ENCODE measurements at regions not wholly inside any gene's neighbourhood (a gene's known extent, or its start where the extent isn't known, plus 50 kb on each side); places are given as distances from the start of the nearest gene placed in this dataset.
"Not testable (repeated sequence)": the region's sequence is repeated elsewhere in the genome, so short reads cannot be mapped to it uniquely, and the experiment has no call there.

DNA sequence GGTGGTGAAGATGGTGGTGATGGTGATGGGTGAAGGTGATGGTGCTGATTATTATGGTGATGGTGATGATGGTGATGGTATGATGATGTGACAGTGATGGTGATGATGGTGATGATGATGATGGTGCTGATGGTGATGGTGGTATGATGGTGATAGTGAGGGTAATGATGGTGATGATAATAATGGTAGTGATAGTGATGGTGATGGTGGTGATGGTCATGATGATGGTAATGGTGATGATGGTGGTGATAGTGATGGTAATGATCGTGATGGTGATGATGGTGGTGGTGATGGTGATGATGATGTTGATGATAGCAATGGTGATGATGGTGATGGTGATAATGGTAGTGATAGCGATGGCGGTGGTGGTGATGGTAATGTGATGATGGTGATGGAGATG is 197.9 kb upstream of the ALG10B start:
- no peak overlapping the region for H3K4me3 ChIP-seq (replicated peaks; ENCODE audit: insufficient read depth, low read length)
- H3K27me3 ChIP-seq (ENCODE audit: insufficient read depth, poor library complexity, severe bottlenecking): no peaks in the 10 kb centered on the region
- no peak overlapping the region for H3K27ac ChIP-seq (replicated peaks)
- DNase-seq (ENCODE audit: low read depth in 1 of 2, low spot score in 1 of 2): no peak
- TF ChIP-seq, protein P1, sequence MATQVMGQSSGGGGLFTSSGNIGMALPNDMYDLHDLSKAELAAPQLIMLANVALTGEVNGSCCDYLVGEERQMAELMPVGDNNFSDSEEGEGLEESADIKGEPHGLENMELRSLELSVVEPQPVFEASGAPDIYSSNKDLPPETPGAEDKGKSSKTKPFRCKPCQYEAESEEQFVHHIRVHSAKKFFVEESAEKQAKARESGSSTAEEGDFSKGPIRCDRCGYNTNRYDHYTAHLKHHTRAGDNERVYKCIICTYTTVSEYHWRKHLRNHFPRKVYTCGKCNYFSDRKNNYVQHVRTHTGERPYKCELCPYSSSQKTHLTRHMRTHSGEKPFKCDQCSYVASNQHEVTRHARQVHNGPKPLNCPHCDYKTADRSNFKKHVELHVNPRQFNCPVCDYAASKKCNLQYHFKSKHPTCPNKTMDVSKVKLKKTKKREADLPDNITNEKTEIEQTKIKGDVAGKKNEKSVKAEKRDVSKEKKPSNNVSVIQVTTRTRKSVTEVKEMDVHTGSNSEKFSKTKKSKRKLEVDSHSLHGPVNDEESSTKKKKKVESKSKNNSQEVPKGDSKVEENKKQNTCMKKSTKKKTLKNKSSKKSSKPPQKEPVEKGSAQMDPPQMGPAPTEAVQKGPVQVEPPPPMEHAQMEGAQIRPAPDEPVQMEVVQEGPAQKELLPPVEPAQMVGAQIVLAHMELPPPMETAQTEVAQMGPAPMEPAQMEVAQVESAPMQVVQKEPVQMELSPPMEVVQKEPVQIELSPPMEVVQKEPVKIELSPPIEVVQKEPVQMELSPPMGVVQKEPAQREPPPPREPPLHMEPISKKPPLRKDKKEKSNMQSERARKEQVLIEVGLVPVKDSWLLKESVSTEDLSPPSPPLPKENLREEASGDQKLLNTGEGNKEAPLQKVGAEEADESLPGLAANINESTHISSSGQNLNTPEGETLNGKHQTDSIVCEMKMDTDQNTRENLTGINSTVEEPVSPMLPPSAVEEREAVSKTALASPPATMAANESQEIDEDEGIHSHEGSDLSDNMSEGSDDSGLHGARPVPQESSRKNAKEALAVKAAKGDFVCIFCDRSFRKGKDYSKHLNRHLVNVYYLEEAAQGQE (IDR thresholded peaks at IDR 0.05; ENCODE audit: insufficient replicate concordance, low read depth): no peak
- TF ChIP-seq, protein P2, sequence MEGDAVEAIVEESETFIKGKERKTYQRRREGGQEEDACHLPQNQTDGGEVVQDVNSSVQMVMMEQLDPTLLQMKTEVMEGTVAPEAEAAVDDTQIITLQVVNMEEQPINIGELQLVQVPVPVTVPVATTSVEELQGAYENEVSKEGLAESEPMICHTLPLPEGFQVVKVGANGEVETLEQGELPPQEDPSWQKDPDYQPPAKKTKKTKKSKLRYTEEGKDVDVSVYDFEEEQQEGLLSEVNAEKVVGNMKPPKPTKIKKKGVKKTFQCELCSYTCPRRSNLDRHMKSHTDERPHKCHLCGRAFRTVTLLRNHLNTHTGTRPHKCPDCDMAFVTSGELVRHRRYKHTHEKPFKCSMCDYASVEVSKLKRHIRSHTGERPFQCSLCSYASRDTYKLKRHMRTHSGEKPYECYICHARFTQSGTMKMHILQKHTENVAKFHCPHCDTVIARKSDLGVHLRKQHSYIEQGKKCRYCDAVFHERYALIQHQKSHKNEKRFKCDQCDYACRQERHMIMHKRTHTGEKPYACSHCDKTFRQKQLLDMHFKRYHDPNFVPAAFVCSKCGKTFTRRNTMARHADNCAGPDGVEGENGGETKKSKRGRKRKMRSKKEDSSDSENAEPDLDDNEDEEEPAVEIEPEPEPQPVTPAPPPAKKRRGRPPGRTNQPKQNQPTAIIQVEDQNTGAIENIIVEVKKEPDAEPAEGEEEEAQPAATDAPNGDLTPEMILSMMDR (IDR thresholded peaks at IDR 0.05; ENCODE audit: insufficient read depth, low read length): no peak
- TF ChIP-seq GABPA (IDR thresholded peaks at IDR 0.05; ENCODE audit: low read depth): no peak
- no peak for TF ChIP-seq POLR2AphosphoS5 (IDR thresholded peaks at IDR 0.05; ENCODE audit: low read depth)
- TF ChIP-seq SPI1 (IDR thresholded peaks at IDR 0.05; ENCODE audit: borderline replicate concordance, low read depth): no peak

DNA sequence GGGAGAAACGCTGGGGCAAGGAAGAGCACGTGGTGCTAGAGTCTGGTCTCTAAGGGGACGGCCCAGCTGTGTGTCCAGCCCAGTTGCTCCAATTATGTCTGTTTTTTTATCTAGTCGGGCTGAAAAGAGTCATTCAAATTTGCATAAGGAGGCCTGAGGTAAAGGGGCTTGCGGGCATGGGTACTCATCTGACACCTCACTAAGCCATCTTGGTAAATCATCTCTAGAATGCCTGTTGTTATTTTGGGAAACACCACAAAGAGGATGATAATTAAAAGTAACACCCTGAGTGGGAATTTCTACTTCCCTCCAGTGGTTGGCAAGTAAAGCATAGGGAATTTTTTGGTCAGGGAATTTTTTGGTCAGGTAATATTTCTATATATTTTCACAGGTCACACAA is 196.1 kb upstream of the ALG10B start:
- DNase-seq (ENCODE audit: low read depth in 1 of 2, low spot score in 1 of 2): no peak
- Histone ChIP-seq H3K27ac (replicated peaks) (no peak overlapping the region), H3K27me3 (ENCODE audit: insufficient read depth, poor library complexity, severe bottlenecking) (no peaks in the 10 kb centered on the region), H3K4me3 (replicated peaks; ENCODE audit: insufficient read depth, low read length) (no peak overlapping the region)
- TF ChIP-seq SPI1 (IDR thresholded peaks at IDR 0.05; ENCODE audit: borderline replicate concordance, low read depth) (no peak), GABPA (IDR thresholded peaks at IDR 0.05; ENCODE audit: low read depth) (no peak), POLR2AphosphoS5 (IDR thresholded peaks at IDR 0.05; ENCODE audit: low read depth) (no peak)
- TF ChIP-seq, protein P2 (IDR thresholded peaks at IDR 0.05; ENCODE audit: insufficient read depth, low read length): no peak
- TF ChIP-seq, protein P1 (IDR thresholded peaks at IDR 0.05; ENCODE audit: insufficient replicate concordance, low read depth): no peak

DNA sequence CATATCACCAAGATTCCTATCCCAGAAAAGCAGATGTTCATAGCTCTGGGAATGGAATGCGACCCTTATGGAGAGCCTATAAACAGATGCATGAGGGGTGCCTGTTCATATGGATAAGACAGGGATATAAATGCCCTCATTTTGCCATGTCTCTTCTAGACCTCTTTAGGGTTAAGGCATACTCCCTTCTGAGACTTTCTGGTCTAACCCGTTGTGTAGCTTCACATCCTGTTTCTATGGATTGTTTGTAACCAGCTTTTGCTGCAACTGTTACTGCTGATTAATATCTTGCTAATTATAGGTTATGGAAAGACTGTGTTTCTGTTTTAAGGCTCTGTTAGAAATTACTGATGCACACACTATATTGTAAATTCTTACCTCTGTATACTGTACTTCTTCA is 193.5 kb upstream of the ALG10B start:
- DNase-seq (ENCODE audit: low read depth in 1 of 2, low spot score in 1 of 2); H3K27me3 ChIP-seq (ENCODE audit: insufficient read depth, poor library complexity, severe bottlenecking); H3K4me3 ChIP-seq (replicated peaks; ENCODE audit: insufficient read depth, low read length); H3K27ac ChIP-seq (replicated peaks): not testable (repeated sequence)

DNA sequence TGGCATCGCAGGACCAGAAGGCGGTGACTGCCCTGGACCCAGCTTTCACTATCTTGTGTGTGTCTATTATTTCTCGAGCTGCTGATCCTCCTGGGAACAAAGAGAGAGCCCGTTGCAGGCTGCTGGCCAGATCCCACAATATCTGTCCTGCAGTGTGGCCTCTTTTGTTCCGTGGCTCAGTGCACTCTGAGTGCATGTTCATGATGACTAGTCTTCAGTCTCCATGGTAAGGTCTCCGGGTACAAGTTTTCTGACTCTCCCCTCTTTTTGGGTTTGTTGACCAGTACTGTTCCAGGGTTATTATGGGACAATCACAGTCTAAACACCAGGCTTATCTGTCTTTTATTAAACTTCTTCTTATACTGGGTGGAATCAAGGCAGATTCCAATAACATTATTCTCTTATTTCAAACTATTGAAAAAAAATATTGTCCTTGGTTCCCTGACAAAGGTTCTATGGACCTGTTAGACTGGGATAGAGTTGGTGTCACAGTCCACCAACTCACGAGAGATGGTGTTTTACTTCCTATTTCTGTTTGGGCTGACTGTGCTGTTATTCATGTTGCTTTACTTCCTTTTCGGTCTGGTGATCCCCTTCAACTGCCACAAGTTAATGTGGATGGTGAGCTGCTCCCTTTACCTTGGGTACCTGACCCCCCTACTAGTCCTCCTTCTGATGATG is 192.9 kb upstream of the ALG10B start:
- Histone ChIP-seq H3K27ac (replicated peaks) (no peak overlapping the region), H3K4me3 (replicated peaks; ENCODE audit: insufficient read depth, low read length) (no peak overlapping the region), H3K27me3 (ENCODE audit: insufficient read depth, poor library complexity, severe bottlenecking) (no peaks in the 10 kb centered on the region)
- TF ChIP-seq POLR2AphosphoS5 (IDR thresholded peaks at IDR 0.05; ENCODE audit: low read depth) (no peak), SPI1 (IDR thresholded peaks at IDR 0.05; ENCODE audit: borderline replicate concordance, low read depth) (no peak), GABPA (IDR thresholded peaks at IDR 0.05; ENCODE audit: low read depth) (no peak)
- TF ChIP-seq, protein P1 (IDR thresholded peaks at IDR 0.05; ENCODE audit: insufficient replicate concordance, low read depth): no peak
- TF ChIP-seq, protein P2 (IDR thresholded peaks at IDR 0.05; ENCODE audit: insufficient read depth, low read length): no peak
- DNase-seq (ENCODE audit: low read depth in 1 of 2, low spot score in 1 of 2): no peak

All from HL-60 (cell line).